MCF 10A (cell line): ENCODE measurements at regions not wholly inside any gene's neighbourhood (a gene's known extent, or its start where the extent isn't known, plus 50 kb on each side); places are given as distances from the start of the nearest gene placed in this dataset.

Source experiments
- BruUV-seq: library from RNA; stranded (reverse); fragments of 400-500 nt; replicated peaks from 2 replicates; lab custom pipeline; 2021; lab: Mats Ljungman, UMichigan
- CTCF ChIA-PET: fragments of 300-600 bp; sonication (Branson Sonifier 250); formaldehyde crosslinking; extraction: SDS; loops from one replicate; lab custom pipeline; 2021; ENCODE audit warnings: antibody characterized with exemption, inconsistent platforms; lab: Yijun Ruan, JAX
- POLR2A ChIA-PET: fragments of 300-600, 350-650 bp; sonication (Branson Sonifier 250); formaldehyde crosslinking; extraction: SDS; loops from one replicate; lab custom pipeline; 2020; ENCODE audit warnings: antibody characterized with exemption, inconsistent platforms; lab: Yijun Ruan, JAX
- DNase-seq: peaks from one replicate; pipeline ENCODE4 v3.0.0-alpha.2; 2018; ENCODE audit not compliant: unreplicated experiment
- H3K27ac Mint-ChIP-seq: one replicate; pipeline ENCODE4 v1.8.0; 2022; ENCODE audit warnings: mild to moderate bottlenecking, low read depth, mixed read lengths; ENCODE audit not compliant: unreplicated experiment
- H3K27me3 Mint-ChIP-seq: one replicate; pipeline ENCODE4 v1.8.0; 2022; ENCODE audit warnings: mixed read lengths; ENCODE audit not compliant: insufficient read depth, unreplicated experiment
- H3K36me3 Mint-ChIP-seq: one replicate; pipeline ENCODE4 v1.8.0; 2022; ENCODE audit warnings: mild to moderate bottlenecking, moderate library complexity, mixed read lengths; ENCODE audit not compliant: insufficient read depth, unreplicated experiment
- H3K4me1 Mint-ChIP-seq: one replicate; pipeline ENCODE4 v1.8.0; 2022; ENCODE audit warnings: mixed read lengths; ENCODE audit not compliant: insufficient read depth, unreplicated experiment
- H3K4me3 Mint-ChIP-seq: one replicate; pipeline ENCODE4 v1.8.0; 2022; ENCODE audit warnings: mild to moderate bottlenecking, moderate library complexity, mixed read lengths; ENCODE audit not compliant: unreplicated experiment
- H3K9me3 Mint-ChIP-seq: one replicate; pipeline ENCODE4 v1.8.0; 2022; ENCODE audit warnings: mixed read lengths; ENCODE audit not compliant: unreplicated experiment
- CTCF ChIP-seq: fragments of 200-600 bp; IDR thresholded peaks from one replicate; pipeline ENCODE4 v1.8.0; 2022; ENCODE audit warnings: antibody characterized with exemption, mild to moderate bottlenecking; ENCODE audit not compliant: unreplicated experiment
- intact Hi-C: fragments of 100-400 bp; cut with micrococcal nuclease; formaldehyde crosslinking; loops from 2 replicates; pipeline ENCODE4 v1.14.1; 2022

DNA sequence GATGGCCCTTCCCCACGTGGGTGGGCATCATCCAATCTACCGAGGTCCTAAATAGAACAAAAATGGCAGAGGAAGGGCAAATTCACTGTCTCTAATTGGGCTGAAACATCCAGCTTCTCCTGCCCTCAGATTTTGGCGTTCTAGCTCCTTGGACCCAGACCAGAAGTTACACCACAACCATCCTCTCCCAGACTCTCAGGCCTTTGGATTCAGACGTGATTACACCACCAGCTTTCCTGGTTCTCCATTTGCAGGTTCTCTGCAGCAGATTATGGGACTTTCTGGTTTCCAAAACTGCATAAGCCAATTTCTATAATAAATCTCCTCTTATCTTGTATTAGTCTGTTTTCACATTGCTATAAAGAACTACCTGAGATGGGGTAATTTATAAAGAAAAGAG, 73.6 kb upstream of the STARD4 start:
- intact Hi-C loops: no loop called here
- no peak overlapping the region for H3K27ac Mint-ChIP-seq
- no peaks in the 10 kb centered on the region for H3K9me3 Mint-ChIP-seq
- DNase-seq: no peak
- no peaks in the 10 kb centered on the region for H3K36me3 Mint-ChIP-seq
- H3K27me3 Mint-ChIP-seq: no peaks in the 10 kb centered on the region
- TF ChIP-seq CTCF: no peak
- peaks cover 13% of the 10 kb centered on the region for H3K4me1 Mint-ChIP-seq
- ChIA-PET POLR2A (no interaction called here), CTCF (interaction anchor here (0.7 to 0.8 kb wide), 2 partner anchors 11 to 560 kb away, joined by 3 read pairs; no protein-coding TSS in a partner anchor)
- no TSS peak for BruUV-seq
- no peak overlapping the region for H3K4me3 Mint-ChIP-seq

GRCh38 chr5:111585291-111585690, 73.0 kb upstream of the STARD4 start:
- Mint-ChIP-seq H3K4me3 (no peak overlapping the region), H3K27me3 (no peaks in the 10 kb centered on the region), H3K27ac (no peak overlapping the region), H3K9me3 (no peaks in the 10 kb centered on the region), H3K36me3 (no peaks in the 10 kb centered on the region), H3K4me1 (peaks cover 13% of the 10 kb centered on the region)
- ChIA-PET CTCF (interaction anchor here (0.7 to 0.8 kb wide), 2 partner anchors 12 to 561 kb away, joined by 3 read pairs; no protein-coding TSS in a partner anchor), POLR2A (no interaction called here)
- TF ChIP-seq CTCF: no peak
- BruUV-seq: no TSS peak
- DNase-seq: no peak
- intact Hi-C loops: no loop called here

GRCh38 chr5:111584651-111585050, 72.3 kb upstream of the STARD4 start:
- Mint-ChIP-seq H3K9me3 (no peaks in the 10 kb centered on the region), H3K27me3 (no peaks in the 10 kb centered on the region), H3K36me3 (no peaks in the 10 kb centered on the region), H3K27ac (no peak overlapping the region), H3K4me1 (peaks cover 13% of the 10 kb centered on the region), H3K4me3 (no peak overlapping the region)
- ChIA-PET POLR2A (no interaction called here), CTCF (interaction anchor here (0.7 kb wide), 1 partner anchor 41 kb away, joined by 3 read pairs; no protein-coding TSS in a partner anchor)
- peak; percentile 49 for DNase-seq
- intact Hi-C loops: no loop called here
- no peak for TF ChIP-seq CTCF
- no TSS peak for BruUV-seq

DNA sequence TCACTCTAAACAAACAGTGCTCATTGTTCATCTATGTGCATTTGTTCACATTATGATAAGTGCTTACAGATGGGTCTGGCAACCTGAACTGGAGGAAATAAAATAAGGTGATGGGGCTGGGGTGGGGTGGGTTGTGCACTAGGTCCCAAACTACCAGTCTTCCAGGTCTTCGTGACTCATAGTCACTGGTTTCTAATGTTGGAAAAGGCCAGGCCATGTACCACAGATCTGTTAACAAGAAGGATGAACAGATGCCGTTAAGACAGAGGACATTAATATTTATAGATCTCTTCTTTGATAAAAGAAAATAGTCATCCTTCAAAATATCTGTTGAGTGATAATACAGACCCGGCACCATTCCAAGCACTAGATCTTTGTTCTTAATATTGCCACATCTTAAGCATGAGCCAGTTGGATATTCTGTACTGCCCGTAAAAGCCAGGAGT, 71.4 kb upstream of the STARD4 start:
- Mint-ChIP-seq H3K9me3 (no peaks in the 10 kb centered on the region), H3K36me3 (no peaks in the 10 kb centered on the region), H3K27ac (no peak overlapping the region), H3K27me3 (no peaks in the 10 kb centered on the region), H3K4me3 (no peak overlapping the region), H3K4me1 (peaks cover 13% of the 10 kb centered on the region)
- intact Hi-C loops: no loop called here
- BruUV-seq: no TSS peak
- ChIA-PET CTCF (no interaction called here), POLR2A (no interaction called here)
- no peak for TF ChIP-seq CTCF
- DNase-seq: no peak
